ENCODE measurements at regions not wholly inside any gene's neighbourhood (a gene's known extent, or its start where the extent isn't known, plus 50 kb on each side); places are given as distances from the start of the nearest gene placed in this dataset.
A peak's percentile ranks its signal among the peaks of the same experiment; 100 is the strongest.

GRCh38 chr1:58104960-58105359 is 441.6 kb downstream of the OMA1 start:
- TF ChIP-seq POLR2A (IDR thresholded peaks at IDR 0.05; ENCODE audit: low read depth, low read length) (no peak), POLR2AphosphoS5 (IDR thresholded peaks at IDR 0.05; ENCODE audit: low read depth, low read length) (no peak), SPI1 (IDR thresholded peaks at IDR 0.05; ENCODE audit: low read depth, low read length) (peak; percentile 95), POU2F2 (IDR thresholded peaks at IDR 0.05; ENCODE audit: low read depth, low read length) (no peak), TAF1 (IDR thresholded peaks at IDR 0.05; ENCODE audit: low read depth, low read length) (no peak)
